Stimulated activated CD4-positive, alpha-beta T cell treated with anti-CD3 and anti-CD28 coated beads, Interleukin-1b, Interleukin-23, amount 100 ng/mL, for 4 hours (primary cell): ENCODE measurements at regions not wholly inside any gene's neighbourhood (a gene's known extent, or its start where the extent isn't known, plus 50 kb on each side); places are given as distances from the start of the nearest gene placed in this dataset.

Experiments used
- DNase-seq, 2 donors: peaks; one replicate each; pipeline ENCODE4 v3.0.0-alpha.2; 2020; ENCODE audit warnings: low read depth in 2 of 2

DNA sequence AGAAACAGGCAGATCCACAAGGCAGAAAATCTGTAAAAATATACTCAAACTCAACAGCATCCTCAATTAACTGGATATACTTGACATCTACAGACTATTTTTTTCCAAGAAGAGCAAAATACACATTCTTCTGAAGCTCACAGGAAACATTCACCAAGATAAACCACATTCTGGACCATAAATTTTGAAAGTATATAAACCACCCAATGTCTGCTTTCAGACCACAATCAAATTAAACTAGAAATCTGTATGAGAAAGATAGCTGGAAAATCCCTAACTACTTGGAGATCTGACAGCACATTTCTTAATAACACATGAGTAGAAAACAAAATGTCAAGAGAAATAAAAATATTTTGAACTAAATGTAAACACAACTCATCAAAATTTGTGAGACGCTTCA is 195.5 kb downstream of the ERMARD start:
- no peak for DNase-seq

DNA sequence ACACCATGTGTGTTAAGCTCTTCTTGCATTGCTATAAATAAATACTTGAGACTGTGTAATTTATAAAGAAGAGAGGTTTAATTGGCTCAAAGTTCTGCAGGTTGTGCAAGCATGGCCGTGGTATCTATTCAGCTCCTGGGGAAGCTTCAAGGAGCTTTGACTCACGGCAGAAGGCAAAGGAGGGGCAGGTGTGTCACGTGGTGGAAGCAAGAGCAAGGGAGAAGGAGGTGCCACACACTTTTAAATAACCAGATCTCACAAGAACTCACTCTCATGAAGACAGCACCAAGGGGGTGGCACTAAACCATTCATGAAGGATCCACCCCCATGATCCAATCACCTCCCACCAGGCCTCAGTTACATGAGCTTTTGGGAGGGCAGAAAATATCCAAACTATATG is 193.7 kb downstream of the ERMARD start:
- DNase-seq, result no peak

DNA sequence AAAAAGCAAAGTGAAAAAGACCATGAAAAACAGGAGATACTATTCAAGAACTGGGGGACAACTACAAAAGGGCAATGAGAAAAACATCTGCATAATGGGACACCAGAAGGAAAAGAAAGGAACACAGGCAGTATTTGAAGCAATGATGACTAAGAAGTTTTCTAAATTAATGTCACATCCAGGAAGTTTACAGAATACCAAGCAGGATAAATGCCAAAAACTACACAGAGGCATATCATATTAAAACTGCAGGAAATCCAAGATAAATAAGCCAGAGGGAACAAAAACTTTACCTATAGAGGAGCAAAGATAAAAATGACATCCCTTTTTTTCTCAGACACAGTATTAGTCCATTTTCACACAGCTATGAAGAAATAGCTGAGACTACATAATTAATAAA is 193.0 kb downstream of the ERMARD start:
- no peak for DNase-seq

DNA sequence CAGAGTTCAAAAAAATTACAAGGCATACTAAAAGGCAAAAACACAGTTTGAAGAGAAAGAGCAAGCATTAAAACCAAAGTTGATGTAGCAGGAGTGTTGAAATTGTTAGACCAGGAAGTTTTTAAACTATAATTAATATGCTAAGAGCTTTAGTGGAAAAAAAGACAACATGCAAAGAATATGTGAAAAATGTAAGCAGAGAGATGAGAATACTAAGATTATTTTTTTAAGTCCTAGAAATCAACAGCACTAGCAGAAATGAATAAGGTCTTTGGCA is 192.6 kb downstream of the ERMARD start:
- DNase-seq, result no peak

DNA sequence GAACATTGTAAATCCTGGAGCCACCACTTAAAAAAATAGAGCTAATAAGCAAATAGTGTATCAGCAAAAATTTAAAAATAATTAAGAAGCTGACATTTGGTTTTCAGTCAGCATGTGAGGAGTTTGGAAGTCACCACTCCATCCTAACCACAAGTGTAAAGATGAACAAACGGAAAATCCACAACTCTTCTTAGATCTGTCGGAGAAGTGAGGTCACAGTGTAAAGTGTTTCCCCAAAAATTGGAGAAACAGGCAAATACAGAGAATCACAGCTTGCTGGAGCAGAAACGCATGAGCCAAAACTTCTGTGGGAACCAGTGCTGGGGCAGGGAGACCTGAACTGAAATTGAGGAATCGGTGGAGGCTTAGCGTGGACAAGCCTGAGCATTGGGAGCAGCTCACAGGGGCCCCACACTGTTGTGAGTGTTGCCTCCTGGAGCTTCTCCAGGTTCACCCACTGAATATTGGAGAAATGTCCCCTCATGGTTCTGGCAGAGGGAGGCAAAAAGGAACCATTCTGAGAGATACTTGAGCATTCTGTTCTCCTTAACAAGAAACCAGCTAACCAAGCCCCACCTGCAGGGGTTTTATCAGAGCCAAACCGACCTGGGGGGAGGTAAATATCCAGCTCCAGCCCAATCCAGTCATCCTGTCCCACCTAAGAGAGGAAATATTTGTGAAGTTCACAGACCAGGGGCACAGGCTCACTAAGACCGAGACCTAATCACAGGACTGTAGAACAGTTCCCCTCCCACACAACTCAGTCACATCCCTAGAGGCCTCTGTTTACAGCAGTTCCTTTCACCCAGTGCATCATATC is 192.0 kb downstream of the ERMARD start:
- no peak for DNase-seq

DNA sequence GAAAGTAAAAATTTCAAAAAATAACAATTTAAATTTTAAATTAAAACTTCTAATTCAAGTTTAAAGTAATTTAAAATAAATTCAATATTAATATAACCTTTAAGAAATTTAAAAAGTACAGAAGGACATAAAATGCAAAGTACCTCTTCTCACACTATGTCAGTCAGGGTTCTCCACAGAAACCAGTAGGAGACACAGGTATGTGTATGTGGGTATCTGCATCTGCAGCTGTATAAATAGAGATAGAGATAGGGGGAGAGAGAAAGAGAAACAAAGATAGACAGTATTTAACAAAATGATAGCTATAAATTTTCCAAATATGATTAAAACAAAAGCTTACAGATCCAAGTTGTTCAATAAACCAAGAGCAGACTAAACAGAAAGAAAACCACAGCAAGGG is 190.8 kb downstream of the ERMARD start:
- DNase-seq, result no peak

- DNase-seq, result no peak
Observed at GRCh38 chr6:169940481-169941271, 189.3 kb downstream of the ERMARD start.

- no peak for DNase-seq
Observed at GRCh38 chr6:169939554-169940164, 188.2 kb downstream of the ERMARD start.

- no peak for DNase-seq
Observed at GRCh38 chr6:169938731-169939130, 187.3 kb downstream of the ERMARD start.

DNA sequence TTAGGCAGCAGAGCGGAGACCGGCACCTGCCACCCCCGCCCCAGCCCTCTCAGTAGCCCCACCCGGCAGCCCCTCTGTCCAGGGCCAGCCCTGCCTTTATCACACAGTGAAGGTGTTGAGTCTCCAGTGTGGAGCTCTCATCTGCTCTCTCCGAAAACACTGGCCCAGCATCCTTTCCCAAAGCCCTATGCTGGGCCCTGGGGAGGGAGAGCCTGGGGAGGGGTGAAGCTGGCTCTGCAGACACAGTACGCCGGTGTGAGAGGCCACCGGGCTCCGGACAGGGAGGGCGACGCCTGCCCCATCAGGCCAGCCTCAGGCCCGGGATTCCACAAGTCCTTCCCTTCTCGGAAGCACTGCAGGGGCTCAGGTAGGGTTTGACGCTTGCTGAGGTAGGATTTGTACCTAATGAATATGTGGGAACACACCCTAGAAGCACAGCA is 186.9 kb downstream of the ERMARD start:
- no peak for DNase-seq

GRCh38 chr6:169937389-169938261 is 186.2 kb downstream of the ERMARD start:
- no peak for DNase-seq

DNA sequence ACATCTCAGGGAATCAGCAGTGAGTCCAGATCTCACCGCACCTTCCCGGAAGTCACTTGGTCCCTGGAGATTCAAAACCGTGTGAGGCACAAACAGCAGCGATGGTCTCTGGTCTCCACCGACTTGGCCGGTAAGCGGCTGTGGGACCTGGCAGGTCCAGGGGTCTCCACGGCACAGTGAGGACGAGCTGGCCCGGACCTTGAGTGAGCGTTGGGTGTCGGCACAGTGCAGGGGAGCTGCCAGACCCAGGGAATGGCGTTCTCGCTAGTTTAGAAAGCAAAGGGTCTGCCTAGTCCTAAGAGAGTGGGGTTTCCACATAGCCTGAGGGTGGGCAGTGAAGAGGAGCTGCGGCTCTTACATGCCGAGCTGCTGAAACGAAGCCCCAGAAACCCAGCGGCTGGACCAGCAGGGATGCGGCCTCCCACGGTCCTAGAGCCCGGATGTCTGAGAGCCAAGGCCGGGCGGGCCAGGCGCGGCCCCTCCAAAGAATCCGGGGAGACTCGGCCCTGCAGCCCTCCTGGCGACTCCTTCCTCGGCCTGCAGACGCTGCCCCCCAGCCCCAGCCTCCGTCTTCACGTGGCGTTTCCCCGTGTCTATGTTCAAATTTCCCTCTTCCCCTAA is 185.0 kb downstream of the ERMARD start:
- DNase-seq, result no peak

DNA sequence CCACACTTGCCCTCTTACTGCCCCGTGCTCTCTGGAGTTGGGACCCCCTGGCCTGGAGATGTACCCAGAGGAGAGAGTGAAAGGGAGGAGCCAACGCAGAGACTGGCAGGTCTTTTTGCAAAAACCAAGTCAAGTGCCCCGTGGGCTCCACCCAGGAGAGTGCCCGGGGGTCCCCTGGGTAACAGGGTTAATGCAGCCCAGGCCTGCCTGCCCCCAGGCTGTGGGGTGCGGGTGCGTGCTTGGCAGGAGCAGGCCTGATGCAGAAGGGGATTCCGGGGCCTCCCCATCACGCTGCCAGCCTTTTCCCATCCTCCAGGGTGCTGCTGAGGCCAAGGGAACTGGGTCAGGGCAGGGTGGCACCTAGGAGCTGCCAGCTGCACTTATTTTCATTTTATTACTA is 184.4 kb downstream of the ERMARD start:
- DNase-seq, result no peak

- DNase-seq, result no peak
Observed at GRCh38 chr6:169935348-169935718, 183.9 kb downstream of the ERMARD start.

DNA sequence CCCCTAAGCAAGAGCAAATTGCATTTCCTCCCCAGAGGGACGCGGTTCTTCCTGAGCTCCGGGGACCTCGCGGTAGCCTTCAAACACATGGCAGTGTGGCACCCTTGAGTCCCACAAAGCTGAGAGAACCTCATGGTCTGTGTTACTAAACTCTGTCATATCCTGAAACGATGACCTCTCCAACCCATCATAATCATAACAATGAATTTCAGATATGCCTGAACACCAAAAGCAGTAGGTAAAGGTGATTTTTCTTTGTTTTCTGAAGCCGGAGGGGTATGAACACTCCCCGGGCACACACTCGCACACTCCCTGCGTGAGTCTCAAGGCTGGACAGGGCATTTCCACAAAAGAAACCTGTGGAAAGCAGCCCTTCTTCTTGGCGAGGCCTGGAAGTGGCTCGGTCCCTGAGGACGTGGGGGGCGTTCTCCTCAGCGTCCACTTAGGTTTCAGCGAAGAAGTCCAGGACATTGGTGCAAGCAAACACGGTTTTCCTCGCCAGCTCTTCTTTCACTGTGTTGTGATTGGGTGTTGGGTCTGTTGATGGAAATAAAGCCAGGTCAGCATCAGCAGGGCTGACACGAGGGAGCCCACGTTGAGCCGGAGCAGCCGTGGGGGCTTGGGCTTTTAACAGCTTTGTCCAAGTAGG is 183.4 kb downstream of the ERMARD start:
- DNase-seq, result no peak

DNA sequence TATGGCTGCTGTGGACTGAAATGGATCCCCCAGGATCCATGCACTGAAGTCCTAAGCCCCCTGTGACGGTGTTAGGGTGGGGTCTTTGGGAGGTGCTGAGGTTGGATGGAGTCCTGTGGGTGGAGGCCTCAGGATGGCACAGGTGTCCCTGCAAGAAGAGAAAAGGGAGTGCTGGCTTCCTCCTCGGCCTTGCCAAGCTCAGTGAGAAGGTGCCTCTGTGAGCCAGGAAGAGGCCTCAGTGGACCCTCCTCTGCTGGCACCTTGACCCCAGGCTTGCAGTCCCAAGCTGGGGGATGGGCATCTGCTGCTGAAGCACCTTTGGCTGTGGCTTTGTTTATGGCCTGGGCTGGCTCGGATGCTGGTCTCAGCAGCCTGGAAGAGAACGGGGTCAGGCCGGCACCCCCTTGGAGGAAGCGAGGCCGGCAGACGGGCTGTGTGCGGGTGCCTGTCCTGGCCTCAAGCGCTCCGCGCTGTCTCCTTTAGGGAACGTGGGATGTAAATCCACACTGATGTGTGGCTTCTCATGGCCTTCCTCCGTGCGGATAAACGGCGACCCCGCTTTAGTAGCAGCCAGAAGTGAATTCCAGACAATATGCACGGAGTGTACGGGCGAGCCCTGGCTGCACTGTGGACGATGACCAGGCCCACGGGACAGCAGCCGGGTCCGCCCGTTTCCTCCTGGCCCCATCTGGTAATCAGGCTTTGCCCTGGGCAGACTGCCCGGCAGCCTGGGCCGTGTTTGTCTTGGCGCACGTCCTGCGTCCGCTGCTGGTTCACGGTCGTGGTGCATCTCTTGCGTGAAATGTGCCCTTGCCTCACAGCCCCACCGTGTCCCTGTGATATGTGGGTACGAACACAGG is 182.6 kb downstream of the ERMARD start:
- DNase-seq, result no peak

DNA sequence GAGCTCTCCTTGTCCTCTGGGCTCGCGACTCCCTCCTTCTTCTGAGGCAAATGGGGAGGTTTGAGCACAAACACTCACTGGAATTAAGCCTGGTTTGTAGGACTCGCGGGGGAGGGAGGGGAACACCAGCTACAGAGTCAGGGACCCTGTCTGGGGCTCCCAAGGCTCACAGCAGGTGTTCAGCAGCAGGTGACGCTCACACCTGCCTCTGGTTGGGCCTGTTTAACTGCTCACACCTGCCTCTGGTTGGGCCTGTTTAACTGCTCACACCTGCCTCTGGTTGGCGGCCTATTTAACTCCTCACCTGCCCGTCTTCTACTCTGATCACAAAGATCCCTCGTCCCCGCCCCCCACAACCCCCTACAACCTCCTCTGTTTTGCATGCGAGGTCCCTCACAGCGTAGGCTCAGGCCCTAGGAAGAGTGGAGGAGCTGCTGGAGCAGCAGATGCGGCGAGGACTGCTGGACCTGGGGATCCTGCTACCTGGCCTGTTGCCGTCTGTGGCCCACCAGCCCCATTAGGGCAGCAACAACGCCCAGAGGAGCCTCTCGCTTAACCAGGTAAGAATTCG is 181.9 kb downstream of the ERMARD start:
- no peak for DNase-seq

DNA sequence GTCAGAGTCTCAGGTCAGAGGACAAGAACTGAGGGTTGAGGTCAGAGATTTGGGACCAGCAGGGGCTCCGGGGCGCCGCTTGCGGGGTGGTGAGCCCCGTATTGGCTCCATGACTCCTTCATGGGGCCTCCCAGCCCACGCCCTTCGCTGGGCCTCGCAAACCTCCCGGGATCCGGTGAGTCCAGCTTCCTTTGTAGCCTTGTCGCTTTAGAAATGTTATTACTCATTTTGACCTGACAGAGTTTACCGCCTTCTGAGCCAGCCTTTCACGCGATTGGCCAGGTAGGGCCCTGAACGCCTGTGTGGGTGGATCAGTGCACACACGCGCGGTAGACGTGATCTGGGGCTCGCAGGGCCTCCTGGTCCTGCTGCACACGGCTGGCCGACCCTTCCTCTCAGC is 181.1 kb downstream of the ERMARD start:
- DNase-seq, result no peak

DNA sequence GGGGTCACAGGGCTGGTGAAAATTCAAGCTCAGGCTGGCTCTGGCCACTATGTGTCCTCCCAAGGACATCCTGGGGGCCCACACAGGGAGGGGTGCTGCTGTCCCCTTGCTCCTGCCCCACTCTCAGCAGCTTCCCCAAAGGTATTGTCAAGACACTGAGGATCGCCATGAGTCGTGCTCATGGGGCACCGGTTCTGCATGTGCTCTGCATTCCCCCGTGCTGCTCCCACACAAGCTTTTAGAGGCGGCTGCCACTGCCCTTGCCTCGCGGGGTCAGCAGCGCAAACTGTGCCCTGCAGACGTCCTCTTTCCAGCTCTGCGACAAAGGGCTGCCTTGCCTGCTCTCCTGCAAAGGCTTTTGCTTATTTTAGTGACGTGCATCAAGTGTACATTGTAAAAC is 179.8 kb downstream of the ERMARD start:
- DNase-seq, result no peak

DNA sequence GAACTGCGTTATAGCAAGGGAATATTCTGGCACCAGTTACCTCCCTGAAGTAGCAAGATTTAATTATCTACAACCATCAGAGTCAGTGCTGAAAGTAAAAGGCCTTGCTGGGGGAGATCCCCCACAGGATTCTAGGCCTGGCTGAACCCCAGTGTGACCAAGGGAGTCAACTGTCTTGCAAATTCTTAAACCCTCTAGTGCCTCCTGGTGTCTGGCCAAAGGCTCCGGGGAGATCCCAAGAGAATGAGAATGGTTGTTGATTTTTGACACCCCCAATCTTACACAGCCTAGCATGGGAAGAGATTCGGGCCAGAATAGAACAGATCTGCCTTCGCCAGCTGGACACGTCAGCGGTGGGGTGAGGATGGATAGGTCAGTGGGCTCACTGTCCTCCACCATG is 179.4 kb downstream of the ERMARD start:
- no peak for DNase-seq
